ENCODE measurements at regions not wholly inside any gene's neighbourhood (a gene's known extent, or its start where the extent isn't known, plus 50 kb on each side); places are given as distances from the start of the nearest gene placed in this dataset.

- DNase-seq (ENCODE audit: low read depth in 1 of 2, low spot score in 1 of 2), result no peak
- TF ChIP-seq GABPA (IDR thresholded peaks at IDR 0.05; ENCODE audit: low read depth) (no peak), SPI1 (IDR thresholded peaks at IDR 0.05; ENCODE audit: borderline replicate concordance, low read depth) (no peak), REST (IDR thresholded peaks at IDR 0.05; ENCODE audit: insufficient replicate concordance, low read depth) (no peak), POLR2AphosphoS5 (IDR thresholded peaks at IDR 0.05; ENCODE audit: low read depth) (no peak), CTCF (IDR thresholded peaks at IDR 0.05; ENCODE audit: insufficient read depth, low read length) (no peak)
- no peaks in the 10 kb centered on the region for H3K27me3 ChIP-seq (ENCODE audit: insufficient read depth, poor library complexity, severe bottlenecking)
- H3K4me3 ChIP-seq (replicated peaks; ENCODE audit: insufficient read depth, low read length), result no peak overlapping the region
- no peak overlapping the region for H3K27ac ChIP-seq (replicated peaks)
Measured at GRCh38 chr14:98867146-98867545, 404.9 kb downstream of the BCL11B start.

- no peak for DNase-seq (ENCODE audit: low read depth in 1 of 2, low spot score in 1 of 2)
- no peak for TF ChIP-seq CTCF (IDR thresholded peaks at IDR 0.05; ENCODE audit: insufficient read depth, low read length)
- no peak for TF ChIP-seq GABPA (IDR thresholded peaks at IDR 0.05; ENCODE audit: low read depth)
- TF ChIP-seq POLR2AphosphoS5 (IDR thresholded peaks at IDR 0.05; ENCODE audit: low read depth), result no peak
- no peak for TF ChIP-seq REST (IDR thresholded peaks at IDR 0.05; ENCODE audit: insufficient replicate concordance, low read depth)
- TF ChIP-seq SPI1 (IDR thresholded peaks at IDR 0.05; ENCODE audit: borderline replicate concordance, low read depth), result no peak
- Histone ChIP-seq H3K27me3 (ENCODE audit: insufficient read depth, poor library complexity, severe bottlenecking) (no peaks in the 10 kb centered on the region), H3K4me3 (replicated peaks; ENCODE audit: insufficient read depth, low read length) (no peak overlapping the region), H3K27ac (replicated peaks) (no peak overlapping the region)
Measured at GRCh38 chr14:98867726-98868125, 404.3 kb downstream of the BCL11B start.

- H3K4me3 ChIP-seq (replicated peaks; ENCODE audit: insufficient read depth, low read length), result no peak overlapping the region
- TF ChIP-seq REST (IDR thresholded peaks at IDR 0.05; ENCODE audit: insufficient replicate concordance, low read depth), result no peak
- no peak for TF ChIP-seq GABPA (IDR thresholded peaks at IDR 0.05; ENCODE audit: low read depth)
- TF ChIP-seq POLR2AphosphoS5 (IDR thresholded peaks at IDR 0.05; ENCODE audit: low read depth), result no peak
- no peak for TF ChIP-seq SPI1 (IDR thresholded peaks at IDR 0.05; ENCODE audit: borderline replicate concordance, low read depth)
- DNase-seq (ENCODE audit: low read depth in 1 of 2, low spot score in 1 of 2), result no peak
- H3K27ac ChIP-seq (replicated peaks), result no peak overlapping the region
- H3K27me3 ChIP-seq (ENCODE audit: insufficient read depth, poor library complexity, severe bottlenecking), result no peaks in the 10 kb centered on the region
Measured at GRCh38 chr14:98868866-98869265, 403.1 kb downstream of the BCL11B start.
